Right ventricle myocardium inferior (tissue), 1 donor: ENCODE measurements at regions not wholly inside any gene's neighbourhood (a gene's known extent, or its start where the extent isn't known, plus 50 kb on each side); places are given as distances from the start of the nearest gene placed in this dataset.

Source experiments
- ATAC-seq: fragments of 200-7000 bp; cut with Tn5 transposase; one replicate; pipeline ENCODE4 v1.9.1; 2020; ENCODE audit warnings: mild to moderate bottlenecking, moderate library complexity
- DNase-seq: peaks from one replicate; pipeline ENCODE4 v3.0.0; 2021; ENCODE audit errors: missing footprints
- intact Hi-C: fragments of 100-400 bp; cut with DNase I; formaldehyde crosslinking; loops from one replicate; pipeline ENCODE4 v1.11.0; 2022
- donor health status: DM: no; HTN: yes; CAD: no; lungs with severe emphysema.

DNA sequence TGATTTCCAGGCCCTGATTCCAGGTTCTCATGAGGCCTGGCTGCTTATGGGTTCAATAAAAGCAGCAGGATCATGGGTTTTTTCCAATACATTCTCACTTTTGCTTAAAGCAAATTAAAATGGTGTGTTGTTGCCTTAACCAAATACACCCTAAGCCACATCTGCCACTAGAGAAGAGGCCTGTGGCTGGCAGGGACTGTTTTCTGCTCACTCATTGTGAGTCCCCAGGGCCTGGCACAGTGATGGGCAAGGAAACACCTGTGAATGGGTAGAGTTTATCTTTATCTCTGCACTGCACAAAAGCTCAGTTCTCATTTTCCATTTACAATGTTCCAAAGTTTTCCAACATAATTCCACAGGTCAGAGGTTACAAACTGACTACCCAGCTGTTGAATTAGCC, 726.0 kb downstream of the UQCRFS1 start:
- DNase-seq = no peak
- intact Hi-C loops = no loop called here
- ATAC-seq = no peak

DNA sequence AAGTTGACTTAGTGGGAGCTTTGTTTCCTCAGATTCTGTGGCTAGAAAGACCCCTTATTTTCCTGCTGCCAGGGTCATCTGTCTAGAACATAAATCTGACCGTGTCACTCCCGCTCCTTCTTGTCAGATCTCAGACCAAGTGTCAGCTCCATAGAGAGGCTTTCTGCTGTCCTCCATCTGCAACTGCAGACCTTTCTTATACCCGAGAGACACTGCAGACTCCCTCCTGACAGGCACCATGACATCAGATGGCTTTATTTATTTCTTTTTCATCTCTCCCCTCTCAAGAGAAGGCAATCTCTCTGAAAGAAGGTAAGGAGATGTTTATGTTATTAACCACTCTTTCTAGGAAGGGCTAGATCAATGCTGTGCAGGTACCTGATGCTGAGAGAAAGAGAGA, 726.5 kb downstream of the UQCRFS1 start:
- intact Hi-C loops = no loop called here
- DNase-seq = no peak
- no peak for ATAC-seq

DNA sequence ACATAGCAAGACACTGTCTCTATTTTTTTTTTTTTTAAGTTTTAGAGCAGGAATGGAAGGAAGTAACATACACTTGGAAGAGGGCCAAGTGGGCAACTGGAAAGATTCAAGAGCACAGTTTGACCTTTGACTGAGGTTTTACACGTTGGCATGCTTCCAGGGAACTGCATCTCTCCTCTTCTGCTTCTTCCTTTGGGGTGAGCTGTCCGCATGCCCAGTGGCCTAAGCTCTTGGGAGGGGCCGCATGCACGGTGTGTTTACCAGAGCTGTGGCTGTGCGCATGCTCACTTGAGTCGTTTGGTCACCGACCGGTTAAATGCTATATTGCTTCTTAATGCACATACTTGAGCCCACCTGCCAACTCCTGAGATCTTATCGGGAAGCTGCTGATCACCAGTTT, 727.7 kb downstream of the UQCRFS1 start:
- intact Hi-C loops = no loop called here
- DNase-seq = no peak
- no peak for ATAC-seq

GRCh38 chr19:28483197-28483596, 729.8 kb downstream of the UQCRFS1 start:
- no peak for ATAC-seq
- no peak for DNase-seq
- intact Hi-C loops = no loop called here

GRCh38 chr19:28482221-28482620, 730.7 kb downstream of the UQCRFS1 start:
- DNase-seq (no peak), ATAC-seq (no peak)
- intact Hi-C loops = no loop called here

DNA sequence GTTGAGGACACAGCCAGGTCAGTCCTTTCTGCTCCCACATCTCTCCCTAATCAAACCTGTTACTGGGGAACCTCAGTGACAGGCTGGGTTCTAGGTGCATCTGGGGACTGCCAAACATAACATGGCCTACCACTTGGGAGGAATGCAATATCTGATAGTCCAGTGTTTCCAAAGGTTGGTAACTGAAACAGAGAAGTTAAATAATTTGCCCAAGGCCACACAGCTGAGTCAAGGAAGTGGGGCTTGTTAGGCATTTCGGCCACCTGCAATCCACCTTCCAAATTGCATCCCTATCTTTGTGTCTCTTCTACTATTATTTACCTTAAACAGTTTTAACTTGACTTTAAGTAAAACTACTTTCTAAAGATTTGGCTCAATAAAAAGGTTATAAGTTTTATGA, 731.3 kb downstream of the UQCRFS1 start:
- no peak for DNase-seq
- intact Hi-C loops = no loop called here
- ATAC-seq = no peak

DNA sequence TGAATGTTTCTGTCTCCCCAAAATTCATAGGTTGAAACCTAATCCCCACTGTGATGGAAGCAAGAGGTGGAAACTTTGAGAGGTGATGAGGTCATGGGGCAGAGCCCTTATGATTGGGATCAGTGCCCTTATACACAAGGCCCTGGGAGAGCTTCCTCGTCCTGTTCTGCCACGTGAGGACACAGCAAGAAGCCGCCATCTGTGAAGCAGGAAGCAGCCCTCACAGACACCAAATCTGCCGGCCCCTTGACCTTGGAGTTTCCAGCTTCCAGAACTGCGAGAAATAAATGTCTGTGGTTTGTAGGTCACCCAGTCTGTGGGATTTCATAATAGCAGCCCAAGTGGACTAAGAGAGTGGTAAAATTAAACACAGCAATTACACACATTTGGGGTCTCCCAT, 737.4 kb downstream of the UQCRFS1 start:
- no peak for ATAC-seq
- intact Hi-C loops = no loop called here

DNA sequence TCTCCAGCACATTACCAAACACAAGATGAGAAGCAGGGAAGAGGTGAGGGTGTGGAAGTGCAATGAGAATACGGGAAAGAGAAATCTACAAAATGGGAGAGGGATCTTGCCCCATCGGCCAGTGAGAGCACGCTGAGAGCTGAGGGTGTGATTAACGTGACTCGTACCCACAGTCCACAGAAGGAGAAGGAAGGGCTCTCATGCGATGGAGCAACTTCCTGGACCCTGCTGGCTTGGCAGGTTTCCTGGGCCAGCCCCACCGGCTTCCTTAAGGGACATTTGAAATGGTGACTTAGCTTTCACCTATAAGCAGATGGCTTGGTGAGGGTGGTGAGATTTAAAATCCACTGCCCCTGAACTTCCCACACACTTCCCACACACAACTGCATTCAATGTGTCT, 740.1 kb downstream of the UQCRFS1 start:
- ATAC-seq (peak; percentile 57), DNase-seq (no peak)
- intact Hi-C loops = no loop called here

More for the DNA sequence above, 737.4 kb downstream of the UQCRFS1 start:
- no peak for DNase-seq

- DNase-seq = no peak
- no peak for ATAC-seq
- intact Hi-C loops = no loop called here
Measured at GRCh38 chr19:28471731-28472510, 741.0 kb downstream of the UQCRFS1 start.

DNA sequence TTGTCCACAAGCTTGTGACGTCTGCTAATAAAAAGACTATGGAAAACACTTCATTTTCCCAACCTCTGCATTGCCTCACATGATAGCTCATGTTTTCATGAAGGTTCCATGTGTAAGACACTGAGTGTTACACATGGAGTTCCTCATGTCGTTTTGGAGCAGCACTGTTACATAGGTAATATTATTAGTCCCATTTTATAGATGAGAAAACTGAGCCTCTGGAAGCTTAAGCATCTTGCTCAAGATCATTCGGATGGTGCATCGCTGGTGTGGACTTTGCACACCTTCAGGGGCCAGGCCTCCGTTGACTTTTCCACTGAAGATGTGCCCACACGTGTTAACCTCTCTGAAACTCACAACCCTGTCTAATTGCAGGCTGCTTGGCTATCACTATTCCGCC, 743.4 kb downstream of the UQCRFS1 start:
- intact Hi-C loops = loop anchor here (5.0 kb wide), 1 partner anchor 163 kb away; no protein-coding TSS in a partner anchor
- DNase-seq (no peak), ATAC-seq (no peak)

GRCh38 chr19:28468701-28469459, 744.1 kb downstream of the UQCRFS1 start:
- intact Hi-C loops = loop anchor here (5.0 kb wide), 1 partner anchor 163 kb away; no protein-coding TSS in a partner anchor
- DNase-seq (no peak), ATAC-seq (no peak)

- ATAC-seq (no peak), DNase-seq (no peak)
- intact Hi-C loops = loop anchor here (1.0 to 5.0 kb wide), 3 partner anchors 166 to 413 kb away; no protein-coding TSS in a partner anchor
Measured at GRCh38 chr19:28466107-28467045, 746.6 kb downstream of the UQCRFS1 start.

DNA sequence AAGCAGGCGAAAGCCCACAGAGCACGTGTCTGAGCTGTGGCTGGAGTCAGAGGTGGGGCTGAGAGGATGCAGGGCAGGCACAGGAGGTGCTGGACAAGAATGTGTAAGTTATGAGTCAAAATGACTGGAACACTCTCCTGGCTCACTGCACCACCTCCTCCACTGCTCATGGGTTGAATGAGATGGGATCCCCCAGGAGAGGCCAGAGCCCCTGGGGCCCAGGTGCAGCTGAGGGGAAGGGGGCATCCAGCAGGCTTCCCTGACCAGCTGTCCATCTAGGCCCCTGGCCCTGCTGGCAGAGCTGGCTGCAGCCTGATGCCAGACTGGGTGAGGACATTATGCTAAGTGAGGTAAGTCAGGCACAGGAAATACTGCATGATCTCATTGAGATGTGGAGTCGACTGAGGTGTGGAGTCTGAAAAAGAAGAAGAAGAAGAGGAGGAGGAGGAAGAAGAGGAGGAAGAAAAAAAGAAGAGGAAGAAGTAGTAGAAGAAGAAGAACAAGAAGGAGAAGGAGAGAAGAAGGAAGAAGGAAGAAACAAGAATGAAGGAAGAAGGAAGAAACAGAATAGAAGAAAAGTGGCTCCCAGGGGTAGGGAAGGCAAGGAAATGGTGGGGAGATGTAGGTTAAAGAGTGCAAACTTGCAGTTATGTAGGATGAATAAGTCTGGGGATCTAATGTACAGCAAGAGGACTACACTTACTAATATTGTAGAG, 747.4 kb downstream of the UQCRFS1 start:
- DNase-seq (no peak), ATAC-seq (no peak)
- intact Hi-C loops = loop anchor here (1.0 to 5.0 kb wide), 3 partner anchors 167 to 414 kb away; no protein-coding TSS in a partner anchor

DNA sequence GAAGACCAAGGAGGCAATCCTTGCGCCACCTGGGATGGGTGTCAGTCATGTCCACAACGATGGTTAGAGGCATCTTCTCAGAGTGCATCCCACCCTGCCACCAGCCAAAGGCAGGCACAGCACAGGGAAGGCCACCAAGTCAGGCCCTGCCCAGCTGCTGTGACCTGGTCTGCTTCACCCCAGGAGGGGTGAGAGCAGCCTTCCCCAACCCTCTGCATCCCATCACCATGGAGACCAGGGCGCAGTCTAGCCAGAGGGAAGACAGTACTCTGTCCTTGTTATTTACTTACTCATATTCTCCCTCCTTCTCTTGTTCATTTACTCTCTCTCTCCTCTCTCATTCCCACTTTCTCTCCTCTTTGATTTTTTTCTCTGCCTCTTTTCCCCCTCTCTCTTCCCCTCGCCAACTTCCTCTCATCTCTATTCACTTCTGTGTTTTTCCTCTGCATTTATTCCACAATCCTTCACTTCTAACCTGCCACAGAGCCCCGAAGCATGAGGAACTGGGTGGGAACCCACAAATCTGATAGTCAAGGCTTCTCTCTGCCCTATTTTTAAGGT, 749.4 kb downstream of the UQCRFS1 start:
- intact Hi-C loops = no loop called here
- ATAC-seq = no peak

GRCh38 chr19:28457620-28458019, 755.3 kb downstream of the UQCRFS1 start:
- intact Hi-C loops = no loop called here
- DNase-seq (no peak), ATAC-seq (no peak)

More for the DNA sequence above, 749.4 kb downstream of the UQCRFS1 start:
- DNase-seq = no peak

- intact Hi-C loops = no loop called here
- ATAC-seq = no peak
- DNase-seq = no peak
Measured at GRCh38 chr19:28456708-28457320, 756.1 kb downstream of the UQCRFS1 start.

- intact Hi-C loops = no loop called here
- no peak for ATAC-seq
- no peak for DNase-seq
Measured at GRCh38 chr19:28456252-28456651, 756.7 kb downstream of the UQCRFS1 start.

DNA sequence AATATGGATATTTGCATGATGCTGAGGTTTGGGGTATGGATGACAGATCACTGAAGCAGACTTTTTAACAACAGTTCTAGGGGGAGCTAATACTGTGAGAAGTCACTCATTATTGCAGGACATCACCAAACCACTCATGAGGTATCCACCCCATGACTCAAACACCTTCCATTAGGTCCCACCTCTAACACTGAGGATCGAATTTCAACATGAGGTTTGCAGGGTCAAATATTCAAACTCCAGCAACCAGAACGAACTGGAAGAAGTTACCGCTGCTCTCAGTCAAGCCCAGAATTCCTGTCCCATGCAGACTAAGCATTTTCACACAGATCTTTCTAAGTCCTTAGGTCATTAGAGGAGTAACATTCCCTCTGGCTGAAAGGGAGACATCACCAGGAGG, 758.9 kb downstream of the UQCRFS1 start:
- intact Hi-C loops = no loop called here
- ATAC-seq (no peak), DNase-seq (no peak)
